NCI-H2081 treated with DMSO at 0.1 percent for 48 hours (cell line): ENCODE measurements at regions not wholly inside any gene's neighbourhood (a gene's known extent, or its start where the extent isn't known, plus 50 kb on each side); places are given as distances from the start of the nearest gene placed in this dataset.

ENCODE experiments used
- DNase-seq: peaks from one replicate; lab custom pipeline; 2025; lab: John Stamatoyannopoulos, UW

- DNase-seq = no peak
Observed at GRCh38 chr13:34886987-34887386, 55.1 kb upstream of the NBEA start.
